Astrocyte (in vitro differentiated cells and primary cell): ENCODE measurements at regions not wholly inside any gene's neighbourhood (a gene's known extent, or its start where the extent isn't known, plus 50 kb on each side); places are given as distances from the start of the nearest gene placed in this dataset.
A peak's percentile ranks its signal among the peaks of the same experiment; 100 is the strongest.

Experiments
- DNase-seq: peaks from one replicate; pipeline ENCODE4 v3.0.0-alpha.2; 2010; ENCODE audit warnings: low read depth
- FAIRE-seq: peaks from 2 replicates; lab custom pipeline; 2011; peaks lifted over from hg19 to GRCh38; lab: Jason Lieb, UNC
- H2AFZ ChIP-seq: 2 replicates; pipeline ENCODE4 v1.6.0; 2012; ENCODE audit warnings: low read depth, low read length, inconsistent platforms
- H3K27ac ChIP-seq: 2 replicates; pipeline ENCODE4 v1.5.1; 2011; ENCODE audit warnings: low read depth, low read length, inconsistent platforms
- H3K27me3 ChIP-seq: 2 replicates; pipeline ENCODE4 v1.6.0; 2011; ENCODE audit warnings: low read length, inconsistent platforms; ENCODE audit not compliant: insufficient read depth
- H3K36me3 ChIP-seq: 2 replicates; pipeline ENCODE4 v1.5.1; 2011; ENCODE audit warnings: low read length, inconsistent platforms; ENCODE audit not compliant: insufficient read depth
- H3K4me1 ChIP-seq: 2 replicates; pipeline ENCODE4 v1.5.1; 2011; ENCODE audit warnings: low read length, inconsistent platforms; ENCODE audit not compliant: insufficient read depth
- H3K4me2 ChIP-seq: 2 replicates; pipeline ENCODE4 v1.6.0; 2012; ENCODE audit warnings: low read length, inconsistent platforms
- H3K4me3 ChIP-seq: 2 replicates; pipeline ENCODE4 v1.5.1; 2011; ENCODE audit warnings: low read depth, mild to moderate bottlenecking, low read length, inconsistent platforms; ENCODE audit not compliant: insufficient read depth
- H3K79me2 ChIP-seq: 2 replicates; pipeline ENCODE4 v1.6.0; 2012; ENCODE audit warnings: mild to moderate bottlenecking, low read length, inconsistent platforms; ENCODE audit not compliant: insufficient read depth
- H3K9ac ChIP-seq: 2 replicates; pipeline ENCODE4 v1.6.0; 2012; ENCODE audit warnings: mild to moderate bottlenecking, low read length, inconsistent platforms
- H3K9me3 ChIP-seq: 2 replicates; pipeline ENCODE4 v1.5.1; 2012; ENCODE audit warnings: low read depth, mild to moderate bottlenecking, low read length, inconsistent platforms; ENCODE audit not compliant: insufficient read depth
- H4K20me1 ChIP-seq: 2 replicates; pipeline ENCODE4 v1.6.0; 2012; ENCODE audit warnings: low read length, inconsistent platforms; ENCODE audit not compliant: insufficient read depth
- H3K27ac Mint-ChIP-seq: one replicate; pipeline ENCODE4 v1.8.0; 2021; ENCODE audit warnings: mild to moderate bottlenecking, mixed read lengths; ENCODE audit not compliant: unreplicated experiment
- H3K27me3 Mint-ChIP-seq: one replicate; pipeline ENCODE4 v1.8.0; 2021; ENCODE audit warnings: low read depth, mixed read lengths; ENCODE audit not compliant: unreplicated experiment
- H3K36me3 Mint-ChIP-seq: one replicate; pipeline ENCODE4 v1.8.0; 2021; ENCODE audit warnings: low read depth, mixed read lengths; ENCODE audit not compliant: unreplicated experiment
- H3K4me1 Mint-ChIP-seq: one replicate; pipeline ENCODE4 v1.8.0; 2021; ENCODE audit warnings: low read depth, mixed read lengths; ENCODE audit not compliant: unreplicated experiment
- H3K4me3 Mint-ChIP-seq: one replicate; pipeline ENCODE4 v1.8.0; 2021; ENCODE audit warnings: mild to moderate bottlenecking, moderate library complexity, mixed read lengths; ENCODE audit not compliant: unreplicated experiment
- H3K9me3 Mint-ChIP-seq: one replicate; pipeline ENCODE4 v1.8.0; 2021; ENCODE audit warnings: mild to moderate bottlenecking, mixed read lengths; ENCODE audit not compliant: unreplicated experiment
- CTCF ChIP-seq: IDR thresholded peaks from 2 replicates; pipeline ENCODE4 v1.5.1; 2011; ENCODE audit warnings: low read depth, mild to moderate bottlenecking, inconsistent platforms, low read length, moderate library complexity; ENCODE audit not compliant: insufficient read depth
- EZH2 ChIP-seq: IDR thresholded peaks from 2 replicates; pipeline ENCODE4 v1.6.1; 2012; ENCODE audit warnings: mild to moderate bottlenecking, low read length, inconsistent platforms; ENCODE audit not compliant: insufficient read depth

GRCh38 chr3:115251509-115251908 is 104.4 kb upstream of the ZBTB20 start:
- no peak overlapping the region for H3K9ac ChIP-seq
- H3K27me3 ChIP-seq = no peaks in the 10 kb centered on the region
- Mint-ChIP-seq H3K4me3 (no peak overlapping the region), H3K27me3 (peaks cover 2% of the 10 kb centered on the region), H3K36me3 (no peaks in the 10 kb centered on the region), H3K4me1 (no peaks in the 10 kb centered on the region), H3K27ac (no peak overlapping the region), H3K9me3 (peaks cover 6% of the 10 kb centered on the region)
- FAIRE-seq (no peak), DNase-seq (peak; percentile 63)
- H3K27ac ChIP-seq = no peak overlapping the region
- no peak for TF ChIP-seq EZH2
- no peak for TF ChIP-seq CTCF
- H3K4me1 ChIP-seq = peaks cover 14% of the 10 kb centered on the region
- no peak overlapping the region for H3K4me3 ChIP-seq
- peaks cover 3% of the 10 kb centered on the region for H3K9me3 ChIP-seq
- H3K79me2 ChIP-seq = no peaks in the 10 kb centered on the region
- H3K4me2 ChIP-seq = no peak overlapping the region
- no peaks in the 10 kb centered on the region for H4K20me1 ChIP-seq
- H3K36me3 ChIP-seq = no peaks in the 10 kb centered on the region
- H2AFZ ChIP-seq = no peak overlapping the region

- H3K27me3 Mint-ChIP-seq = peaks cover 2% of the 10 kb centered on the region
- H3K9me3 ChIP-seq = peaks cover 3% of the 10 kb centered on the region
- FAIRE-seq = no peak
- H3K4me1 ChIP-seq = peaks cover 13% of the 10 kb centered on the region
- H3K4me2 ChIP-seq = no peak overlapping the region
- H2AFZ ChIP-seq = no peak overlapping the region
- no peaks in the 10 kb centered on the region for H3K36me3 ChIP-seq
- DNase-seq = no peak
- H3K79me2 ChIP-seq = no peaks in the 10 kb centered on the region
- H3K9me3 Mint-ChIP-seq = peaks cover 11% of the 10 kb centered on the region
- H3K27ac ChIP-seq = no peak overlapping the region
- H3K27me3 ChIP-seq = no peaks in the 10 kb centered on the region
- no peaks in the 10 kb centered on the region for H4K20me1 ChIP-seq
- H3K9ac ChIP-seq = no peak overlapping the region
- no peak overlapping the region for H3K4me3 ChIP-seq
- no peak overlapping the region for H3K27ac Mint-ChIP-seq
- TF ChIP-seq CTCF = no peak
- no peak for TF ChIP-seq EZH2
- no peak overlapping the region for H3K4me3 Mint-ChIP-seq
- H3K4me1 Mint-ChIP-seq = no peaks in the 10 kb centered on the region
- H3K36me3 Mint-ChIP-seq = no peaks in the 10 kb centered on the region
Observed at GRCh38 chr3:115252679-115253078, 105.6 kb upstream of the ZBTB20 start.

GRCh38 chr3:115254492-115255196 is 107.6 kb upstream of the ZBTB20 start:
- no peaks in the 10 kb centered on the region for H3K27me3 ChIP-seq
- no peaks in the 10 kb centered on the region for H3K36me3 ChIP-seq
- no peak overlapping the region for H3K9ac ChIP-seq
- DNase-seq (no peak), FAIRE-seq (no peak)
- H3K79me2 ChIP-seq = no peaks in the 10 kb centered on the region
- H2AFZ ChIP-seq = no peak overlapping the region
- no peak for TF ChIP-seq CTCF
- TF ChIP-seq EZH2 = no peak
- H3K4me1 ChIP-seq = peaks cover 6% of the 10 kb centered on the region
- H3K27me3 Mint-ChIP-seq = peaks cover 2% of the 10 kb centered on the region
- H3K4me1 Mint-ChIP-seq = no peaks in the 10 kb centered on the region
- H3K4me2 ChIP-seq = no peak overlapping the region
- no peaks in the 10 kb centered on the region for H4K20me1 ChIP-seq
- no peaks in the 10 kb centered on the region for H3K36me3 Mint-ChIP-seq
- H3K27ac ChIP-seq = no peak overlapping the region
- peaks cover 3% of the 10 kb centered on the region for H3K9me3 ChIP-seq
- H3K4me3 Mint-ChIP-seq = no peak overlapping the region
- no peak overlapping the region for H3K4me3 ChIP-seq
- H3K9me3 Mint-ChIP-seq = peaks cover 13% of the 10 kb centered on the region
- H3K27ac Mint-ChIP-seq = no peak overlapping the region
